ENCODE measurements at regions not wholly inside any gene's neighbourhood (a gene's known extent, or its start where the extent isn't known, plus 50 kb on each side); places are given as distances from the start of the nearest gene placed in this dataset.

DNA sequence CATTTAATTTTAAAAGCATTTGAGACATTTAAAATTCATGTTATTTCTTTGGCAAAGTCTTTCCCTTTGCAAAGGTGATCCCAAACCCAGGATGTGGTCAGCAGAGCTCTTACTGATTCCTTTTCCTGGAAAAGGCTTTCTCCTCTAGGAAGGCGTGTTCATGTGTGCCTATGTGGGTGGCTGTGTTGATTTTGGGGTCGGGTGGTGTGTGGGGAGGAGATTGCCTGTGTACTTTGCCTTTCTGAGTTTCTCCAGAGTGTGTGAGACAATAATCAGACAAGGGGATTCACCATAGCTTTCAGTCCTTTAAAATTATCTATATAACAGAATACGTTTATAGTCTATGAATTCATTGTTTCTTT is 173.2 kb downstream of the SOCS6 start:
- TF ChIP-seq TARDBP (IDR thresholded peaks at IDR 0.05) (no peak), HDGF (IDR thresholded peaks at IDR 0.05; ENCODE audit: borderline replicate concordance) (no peak), LEF1 (IDR thresholded peaks at IDR 0.05; ENCODE audit: borderline replicate concordance) (no peak)
